H9 (cell line): ENCODE measurements at regions not wholly inside any gene's neighbourhood (a gene's known extent, or its start where the extent isn't known, plus 50 kb on each side); places are given as distances from the start of the nearest gene placed in this dataset.

Experiments
- DNase-seq: peaks from one replicate; pipeline ENCODE4 v3.0.0-alpha.2; 2017
- H2AFZ ChIP-seq: one replicate; pipeline ENCODE4 v1.6.1; 2013; ENCODE audit warnings: mild to moderate bottlenecking, low read length, control low read depth, moderate library complexity
- H2AK5ac ChIP-seq: 2 replicates; pipeline ENCODE4 v1.6.1; 2013; ENCODE audit warnings: low read length, control low read depth, mixed read lengths; ENCODE audit not compliant: insufficient read length
- H2BK120ac ChIP-seq: one replicate; pipeline ENCODE4 v1.6.1; 2013; ENCODE audit warnings: low read depth, mild to moderate bottlenecking, low read length, control low read depth, inconsistent platforms; ENCODE audit not compliant: poor library complexity, severe bottlenecking
- H2BK12ac ChIP-seq: 2 replicates; pipeline ENCODE4 v1.6.1; 2013; ENCODE audit warnings: low read length, control low read depth, mixed read lengths, low read depth; ENCODE audit not compliant: insufficient read length
- H2BK15ac ChIP-seq: 2 replicates; pipeline ENCODE4 v1.6.1; 2013; ENCODE audit warnings: low read depth, low read length, control low read depth
- H2BK20ac ChIP-seq: one replicate; pipeline ENCODE4 v1.6.1; 2013; ENCODE audit warnings: low read depth, mild to moderate bottlenecking, low read length, control low read depth, inconsistent platforms; ENCODE audit not compliant: poor library complexity, severe bottlenecking
- H2BK5ac ChIP-seq: 2 replicates; pipeline ENCODE4 v1.6.1; 2013; ENCODE audit warnings: low read length, control low read depth, mixed read lengths; ENCODE audit not compliant: insufficient read length
- H3K14ac ChIP-seq: 2 replicates; pipeline ENCODE4 v1.6.1; 2013; ENCODE audit warnings: low read length, control low read depth; ENCODE audit not compliant: insufficient read depth
- H3K18ac ChIP-seq: 2 replicates; pipeline ENCODE4 v1.6.1; 2013; ENCODE audit warnings: low read depth, mild to moderate bottlenecking, mixed read lengths, low read length, control low read depth; ENCODE audit not compliant: insufficient read length
- H3K23ac ChIP-seq: 2 replicates; pipeline ENCODE4 v1.6.1; 2013; ENCODE audit warnings: low read length, control low read depth, mixed read lengths, low read depth; ENCODE audit not compliant: insufficient read length
- H3K23me2 ChIP-seq: 2 replicates; pipeline ENCODE4 v1.6.1; 2013; ENCODE audit warnings: low read depth, mild to moderate bottlenecking, mixed read lengths, low read length, control low read depth; ENCODE audit not compliant: insufficient read length, poor library complexity, severe bottlenecking
- H3K27ac ChIP-seq: 2 replicates; pipeline ENCODE4 v1.5.1; 2013; ENCODE audit warnings: low read length, control low read depth, mixed read lengths, low read depth; ENCODE audit not compliant: insufficient read length
- H3K27me3 ChIP-seq: 2 replicates; pipeline ENCODE4 v1.6.1; 2013; ENCODE audit warnings: low read length, control low read depth, inconsistent platforms; ENCODE audit not compliant: insufficient read depth
- H3K4ac ChIP-seq: 2 replicates; pipeline ENCODE4 v1.6.1; 2013; ENCODE audit warnings: low read depth, mild to moderate bottlenecking, control low read depth, inconsistent platforms, low read length, moderate library complexity
- H3K4me1 ChIP-seq: 2 replicates; pipeline ENCODE4 v1.6.1; 2013; ENCODE audit warnings: low read length, control low read depth, inconsistent platforms; ENCODE audit not compliant: insufficient read depth
- H3K4me2 ChIP-seq: 2 replicates; pipeline ENCODE4 v1.6.1; 2013; ENCODE audit warnings: low read length, control low read depth, mixed read lengths; ENCODE audit not compliant: insufficient read length, insufficient read depth
- H3K56ac ChIP-seq: 2 replicates; pipeline ENCODE4 v1.6.1; 2013; ENCODE audit warnings: low read depth, mild to moderate bottlenecking, mixed read lengths, low read length, control low read depth; ENCODE audit not compliant: insufficient read length
- H3K79me1 ChIP-seq: 2 replicates; pipeline ENCODE4 v1.6.1; 2013; ENCODE audit warnings: low read depth, mild to moderate bottlenecking, moderate library complexity, low read length, control low read depth, inconsistent platforms; ENCODE audit not compliant: insufficient read depth, poor library complexity, severe bottlenecking
- H3K79me2 ChIP-seq: 2 replicates; pipeline ENCODE4 v1.6.1; 2013; ENCODE audit warnings: low read length, control low read depth, inconsistent platforms; ENCODE audit not compliant: insufficient read depth
- H3K9ac ChIP-seq: 2 replicates; pipeline ENCODE4 v1.6.1; 2013; ENCODE audit warnings: low read length, control low read depth, mixed read lengths; ENCODE audit not compliant: insufficient read length; ENCODE audit errors: extremely low read depth
- H3K9me3 ChIP-seq: one replicate; pipeline ENCODE4 v1.6.1; 2013; ENCODE audit warnings: low read depth, low read length, inconsistent platforms; ENCODE audit not compliant: control insufficient read depth
- H3T11ph ChIP-seq: one replicate; pipeline ENCODE4 v1.6.1; 2013; ENCODE audit warnings: mild to moderate bottlenecking, low read length, control low read depth, inconsistent platforms
- H4K20me1 ChIP-seq: one replicate; pipeline ENCODE4 v1.6.1; 2013; ENCODE audit not compliant: control insufficient read depth, insufficient read length, insufficient read depth
- H4K5ac ChIP-seq: 2 replicates; pipeline ENCODE4 v1.6.1; 2013; ENCODE audit warnings: low read depth, mild to moderate bottlenecking, mixed read lengths, low read length, control low read depth; ENCODE audit not compliant: insufficient read length
- H4K8ac ChIP-seq: replicated peaks from 2 replicates; pipeline ENCODE4 v1.6.1; 2013; ENCODE audit warnings: low read length, control low read depth, mixed read lengths, low read depth; ENCODE audit not compliant: insufficient read length
- H4K91ac ChIP-seq: 2 replicates; pipeline ENCODE4 v1.6.1; 2013; ENCODE audit warnings: low read depth, mild to moderate bottlenecking, moderate library complexity, mixed read lengths, low read length, control low read depth; ENCODE audit not compliant: insufficient read length
- H3K27ac Mint-ChIP-seq, 3 experiments: 2 replicates in 2 of 3; 3 replicates in 1 of 3; pipeline ENCODE4 v1.8.0; 2020 to 2021; ENCODE audit warnings: mixed read lengths in 3 of 3, mild to moderate bottlenecking in 1 of 3, moderate library complexity in 1 of 3
- H3K27me3 Mint-ChIP-seq: 2 replicates; pipeline ENCODE4 v1.8.0; 2021; ENCODE audit warnings: low read depth, mild to moderate bottlenecking, moderate library complexity, mixed read lengths
- H3K36me3 Mint-ChIP-seq, 3 experiments: 2 replicates in 2 of 3; 3 replicates in 1 of 3; pipeline ENCODE4 v1.8.0; 2020 to 2021; ENCODE audit warnings: low read depth in 3 of 3, mixed read lengths in 3 of 3; ENCODE audit not compliant: insufficient read depth in 1 of 3
- H3K4me1 Mint-ChIP-seq, 2 experiments: 2 replicates each; pipeline ENCODE4 v1.8.0; 2020; ENCODE audit warnings: mixed read lengths in 2 of 2
- H3K4me3 Mint-ChIP-seq, 2 experiments: 2 replicates in 1 of 2; 3 replicates in 1 of 2; pipeline ENCODE4 v1.8.0; 2020 to 2021; ENCODE audit warnings: mild to moderate bottlenecking in 2 of 2, mixed read lengths in 2 of 2, moderate library complexity in 1 of 2
- H3K9me3 Mint-ChIP-seq, 2 experiments: 2 replicates in 1 of 2; 3 replicates in 1 of 2; pipeline ENCODE4 v1.8.0; 2020; ENCODE audit warnings: mild to moderate bottlenecking in 2 of 2, mixed read lengths in 2 of 2, moderate library complexity in 1 of 2
- CTCF ChIP-seq: fragments of 200-600 bp; sonication (generic); conservative IDR thresholded peaks from 3 replicates; pipeline ENCODE4 v1.8.0; 2021; ENCODE audit warnings: antibody characterized with exemption, mild to moderate bottlenecking
- WGBS: extraction: QIAGEN DNeasy Blood & Tissue Kit; methylation state at CpG from one replicate; pipeline ENCODE4 v1.1.7; 2013; ENCODE audit warnings: missing lambda C conversion rate, low lambda C conversion rate, mixed read lengths; ENCODE audit not compliant: insufficient read length; ENCODE audit errors: extremely low coverage; 5-methylcytosine and 5-hydroxymethylcytosine counted together

GRCh38 chr4:24210332-24210902, 320.6 kb upstream of the PPARGC1A start:
- Histone ChIP-seq H3K23me2 (no peaks in the 10 kb centered on the region), H4K5ac (no peak overlapping the region), H3K4me1 (no peaks in the 10 kb centered on the region), H4K20me1 (no peaks in the 10 kb centered on the region), H4K91ac (no peak overlapping the region), H2BK12ac (no peak overlapping the region), H2BK5ac (no peak overlapping the region), H3K9me3 (no peaks in the 10 kb centered on the region), H3K27ac (no peak overlapping the region), H2BK20ac (no peak overlapping the region), H3K9ac (no peak overlapping the region), H3K23ac (no peak overlapping the region), H3K4me2 (no peak overlapping the region), H3T11ph (no peak overlapping the region), H2BK15ac (no peak overlapping the region), H2AFZ (no peak overlapping the region), H2BK120ac (no peak overlapping the region), H3K27me3 (no peaks in the 10 kb centered on the region), H2AK5ac (no peak overlapping the region), H3K14ac (no peak overlapping the region), H3K79me1 (no peaks in the 10 kb centered on the region), H3K79me2 (no peaks in the 10 kb centered on the region), H3K18ac (no peak overlapping the region), H3K56ac (no peak overlapping the region), H3K4ac (no peak overlapping the region), H4K8ac (no peak overlapping the region)
- H3K4me3 Mint-ChIP-seq = no peak overlapping the region
- H3K27ac Mint-ChIP-seq = no peak overlapping the region
- no peak for DNase-seq
- no peaks in the 10 kb centered on the region for H3K9me3 Mint-ChIP-seq
- H3K36me3 Mint-ChIP-seq = no peaks in the 10 kb centered on the region
- H3K27me3 Mint-ChIP-seq = no peaks in the 10 kb centered on the region
- WGBS = no CpG with 5 or more reads among the region's 10 CpGs
- H3K4me1 Mint-ChIP-seq = peaks cover 11 to 15% of the 10 kb centered on the region in 2 experiments
- no peak for TF ChIP-seq CTCF
